SH-SY5Y (cell line): ENCODE measurements at regions not wholly inside any gene's neighbourhood (a gene's known extent, or its start where the extent isn't known, plus 50 kb on each side); places are given as distances from the start of the nearest gene placed in this dataset.

Experiments
- GATA2 ChIP-seq: IDR thresholded peaks from 2 replicates; pipeline ENCODE4 v1.6.1; 2011; ENCODE audit warnings: mild to moderate bottlenecking, low read depth, low read length
- GATA3 ChIP-seq: IDR thresholded peaks from 2 replicates; pipeline ENCODE4 v1.6.1; 2011; ENCODE audit warnings: low read depth, mild to moderate bottlenecking, low read length, moderate library complexity

- TF ChIP-seq GATA2, result no peak
- no peak for TF ChIP-seq GATA3
These were observed 747.4 kb upstream of the SALL3 start for GRCh38 chr18:78232196-78232595.

GRCh38 chr18:78237864-78238263 lies 741.8 kb upstream of the SALL3 start:
- TF ChIP-seq GATA2 (no peak), GATA3 (no peak)

GRCh38 chr18:78238404-78239089 lies 741.1 kb upstream of the SALL3 start:
- no peak for TF ChIP-seq GATA3

- no peak for TF ChIP-seq GATA3
- no peak for TF ChIP-seq GATA2
These were observed 740.5 kb upstream of the SALL3 start for GRCh38 chr18:78239090-78239457.

GRCh38 chr18:78240101-78240500 lies 739.5 kb upstream of the SALL3 start:
- TF ChIP-seq GATA2 (no peak), GATA3 (no peak)

- no peak for TF ChIP-seq GATA3
- no peak for TF ChIP-seq GATA2
These were observed 738.9 kb upstream of the SALL3 start for GRCh38 chr18:78240627-78241252.

GRCh38 chr18:78241535-78242253 lies 737.9 kb upstream of the SALL3 start:
- TF ChIP-seq GATA3, result no peak
- no peak for TF ChIP-seq GATA2

GRCh38 chr18:78242254-78242643 lies 737.4 kb upstream of the SALL3 start:
- no peak for TF ChIP-seq GATA3
- TF ChIP-seq GATA2, result no peak

GRCh38 chr18:78242806-78243205 lies 736.8 kb upstream of the SALL3 start:
- TF ChIP-seq GATA2 (no peak), GATA3 (no peak)

- TF ChIP-seq GATA2 (no peak), GATA3 (no peak)
These were observed 734.8 kb upstream of the SALL3 start for GRCh38 chr18:78244779-78245178.

- TF ChIP-seq GATA2 (no peak), GATA3 (no peak)
These were observed 734.2 kb upstream of the SALL3 start for GRCh38 chr18:78245451-78245850.

GRCh38 chr18:78246050-78246449 lies 733.6 kb upstream of the SALL3 start:
- TF ChIP-seq GATA2 (no peak), GATA3 (no peak)

GRCh38 chr18:78246588-78246987 lies 733.0 kb upstream of the SALL3 start:
- TF ChIP-seq GATA2 (no peak), GATA3 (no peak)

GRCh38 chr18:78247615-78248289 lies 731.9 kb upstream of the SALL3 start:
- TF ChIP-seq GATA2, result no peak
- no peak for TF ChIP-seq GATA3
